ENCODE measurements at regions not wholly inside any gene's neighbourhood (a gene's known extent, or its start where the extent isn't known, plus 50 kb on each side); places are given as distances from the start of the nearest gene placed in this dataset.
"Not testable (repeated sequence)": the region's sequence is repeated elsewhere in the genome, so short reads cannot be mapped to it uniquely, and the experiment has no call there.

DNA sequence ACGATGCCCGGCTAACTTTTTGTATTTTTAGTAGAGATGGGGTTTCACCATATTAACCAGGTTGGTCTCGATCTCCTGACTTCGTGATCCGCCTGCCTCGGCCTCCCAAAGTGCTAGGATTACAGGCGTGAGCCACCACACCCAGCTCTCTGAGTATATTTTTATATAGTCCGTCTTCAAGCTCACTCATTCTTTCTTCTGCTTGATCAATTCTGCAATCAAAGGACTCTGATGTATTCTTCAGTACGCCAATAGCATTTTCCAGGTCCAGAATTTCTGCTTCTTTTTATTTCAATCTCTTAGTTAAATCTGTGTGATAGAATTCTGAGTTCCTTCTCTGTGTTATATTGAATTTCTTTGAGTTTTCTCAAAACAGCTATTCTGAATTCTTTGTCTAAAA, 281.9 kb upstream of the PMFBP1 start:
- not testable (repeated sequence) for DNase-seq

DNA sequence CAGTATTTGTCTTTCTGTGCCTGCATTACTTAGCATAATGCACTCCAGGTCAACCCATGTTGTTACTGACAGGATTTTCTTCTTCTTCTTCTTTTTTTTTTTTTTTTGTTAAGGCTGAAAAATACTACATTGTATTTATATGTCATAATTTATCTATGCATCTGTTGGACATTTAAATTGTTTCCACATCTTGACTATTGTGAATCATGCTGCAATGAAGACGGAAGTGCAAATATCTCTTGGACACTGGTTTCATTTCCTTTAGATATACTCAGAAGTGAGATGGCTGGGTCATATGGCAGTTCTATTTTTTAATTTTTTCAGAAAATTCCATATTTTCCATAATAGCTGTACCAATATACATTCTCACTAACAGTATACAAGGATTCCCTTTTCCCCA, 272.7 kb upstream of the PMFBP1 start:
- DNase-seq = no peak

DNA sequence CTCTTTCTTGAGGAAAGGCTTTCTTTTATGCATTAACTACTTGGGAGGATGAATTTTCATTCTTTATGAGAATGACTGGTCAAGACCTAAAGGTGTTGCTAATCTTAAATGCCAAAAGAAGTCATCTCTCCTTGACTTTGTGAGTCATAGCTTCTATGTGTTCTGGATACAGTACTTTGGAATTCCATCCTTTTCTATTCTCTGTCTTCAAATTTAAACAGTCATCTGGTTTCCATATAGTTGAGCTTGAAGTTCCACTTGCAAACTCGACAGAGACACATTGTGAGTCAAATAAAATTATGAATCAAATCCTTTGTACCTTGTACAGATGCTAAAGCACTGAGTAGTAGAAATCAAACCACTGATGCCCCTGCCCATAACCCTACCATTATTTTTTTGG, 271.9 kb upstream of the PMFBP1 start:
- DNase-seq = no peak

DNA sequence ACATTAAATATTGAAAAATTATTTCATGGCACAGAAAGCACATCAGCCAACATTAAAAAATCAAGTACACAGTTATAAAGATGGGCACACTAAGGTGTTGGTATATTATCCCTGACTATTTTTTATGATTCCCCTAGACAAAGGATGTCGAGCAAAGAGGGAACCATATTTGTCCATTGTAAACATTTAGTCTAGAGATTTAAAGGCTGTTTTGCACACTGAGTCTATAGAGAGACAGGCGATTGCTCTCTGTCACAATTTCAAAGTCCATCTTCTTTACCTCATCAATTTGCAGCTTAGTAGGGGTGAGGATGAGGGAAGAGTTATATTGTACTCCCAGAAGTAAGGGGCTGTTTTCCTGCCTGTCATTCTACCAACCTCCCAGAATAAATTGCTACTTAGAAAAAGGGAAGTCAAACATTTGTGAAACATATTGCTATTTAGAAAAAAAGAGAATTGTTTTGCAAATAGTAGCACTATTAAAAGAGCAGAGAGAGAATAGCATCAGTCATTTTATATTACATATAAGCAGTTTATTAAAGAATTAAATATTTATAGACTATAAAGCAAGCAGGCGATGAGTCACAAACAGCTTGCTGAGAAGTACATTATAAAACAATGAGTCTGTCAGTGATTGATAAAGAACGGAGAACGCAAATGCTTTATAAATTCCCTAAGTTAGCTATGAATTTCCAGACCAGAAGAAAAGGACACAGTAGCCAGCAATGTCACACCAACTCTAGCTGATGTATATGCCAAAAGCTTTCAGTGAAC, 270.6 kb upstream of the PMFBP1 start:
- DNase-seq = no peak

DNA sequence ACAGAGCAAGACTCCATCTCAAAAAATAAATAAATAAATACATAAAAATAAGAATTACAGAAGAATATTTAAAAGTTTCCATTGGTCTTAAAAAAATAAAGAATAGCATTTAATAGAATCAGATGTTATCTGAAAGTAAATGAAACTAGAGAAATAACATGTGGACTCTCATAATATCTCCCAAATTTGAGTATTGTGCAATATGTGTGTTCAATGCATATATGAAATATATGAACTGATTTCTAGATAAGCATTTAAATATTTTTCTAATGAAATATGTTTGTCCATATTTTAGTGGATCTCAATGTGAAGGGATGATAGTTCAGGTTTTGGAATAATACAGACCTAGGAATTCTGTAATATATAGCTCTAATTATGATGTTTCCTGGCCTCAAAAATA, 265.9 kb upstream of the PMFBP1 start:
- no peak for DNase-seq

DNA sequence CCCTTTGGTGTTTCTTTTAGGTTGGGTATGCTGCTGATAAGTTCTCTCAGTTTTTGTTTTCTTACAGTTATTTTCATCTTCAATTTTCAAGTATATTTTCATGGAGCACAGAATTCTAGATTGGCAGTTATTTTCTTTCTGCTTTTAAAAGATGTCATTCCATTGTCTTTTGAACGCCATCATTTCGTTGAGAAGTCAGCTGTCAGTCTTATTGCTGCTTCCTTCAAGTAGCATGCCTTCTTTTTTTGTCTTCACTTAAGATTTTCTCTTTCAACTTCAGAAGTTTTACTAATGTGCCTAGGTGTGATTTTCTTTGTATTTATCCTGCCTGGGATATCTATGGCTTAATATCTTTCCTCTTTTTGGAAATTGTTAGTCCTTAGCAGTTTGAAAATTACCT, 262.2 kb upstream of the PMFBP1 start:
- DNase-seq = no peak

DNA sequence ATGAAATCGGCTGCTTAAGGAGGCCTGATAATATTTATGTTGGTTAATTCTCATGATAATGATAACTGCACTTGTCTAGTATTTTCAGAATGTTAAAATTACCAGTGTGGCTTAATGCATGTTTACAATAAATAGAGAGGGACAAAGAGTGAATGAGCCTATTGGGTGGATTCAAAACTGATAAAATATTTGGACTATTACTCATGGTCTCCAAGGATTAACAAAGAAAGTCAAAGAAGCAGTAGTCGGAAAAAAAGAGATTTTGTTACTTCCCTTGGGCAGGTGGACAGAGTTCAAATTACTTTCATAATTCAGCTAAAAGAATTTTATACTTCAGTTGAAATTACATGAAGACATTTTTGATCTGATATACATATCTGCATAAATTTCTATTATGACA, 258.2 kb upstream of the PMFBP1 start:
- DNase-seq = no peak

DNA sequence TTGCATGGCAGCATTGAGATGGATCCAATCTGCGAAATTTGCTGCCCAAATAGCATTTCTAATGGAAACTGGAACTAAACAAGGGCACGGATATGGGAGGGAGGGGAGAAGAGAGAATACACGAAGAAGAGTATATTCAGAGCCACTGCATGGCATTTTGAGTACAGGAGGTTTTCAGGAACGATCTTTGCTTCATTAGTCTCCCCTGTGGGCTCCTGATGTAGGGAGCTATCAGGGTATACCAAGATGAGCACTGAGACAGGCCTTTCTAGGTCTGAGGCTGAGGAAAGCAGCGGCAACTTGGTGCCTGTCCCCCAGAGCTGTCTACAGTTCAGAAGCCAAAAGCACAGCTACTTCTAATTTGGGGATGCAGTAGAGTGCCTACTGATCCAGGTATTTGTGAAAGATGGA, 257.7 kb upstream of the PMFBP1 start:
- DNase-seq = no peak

DNA sequence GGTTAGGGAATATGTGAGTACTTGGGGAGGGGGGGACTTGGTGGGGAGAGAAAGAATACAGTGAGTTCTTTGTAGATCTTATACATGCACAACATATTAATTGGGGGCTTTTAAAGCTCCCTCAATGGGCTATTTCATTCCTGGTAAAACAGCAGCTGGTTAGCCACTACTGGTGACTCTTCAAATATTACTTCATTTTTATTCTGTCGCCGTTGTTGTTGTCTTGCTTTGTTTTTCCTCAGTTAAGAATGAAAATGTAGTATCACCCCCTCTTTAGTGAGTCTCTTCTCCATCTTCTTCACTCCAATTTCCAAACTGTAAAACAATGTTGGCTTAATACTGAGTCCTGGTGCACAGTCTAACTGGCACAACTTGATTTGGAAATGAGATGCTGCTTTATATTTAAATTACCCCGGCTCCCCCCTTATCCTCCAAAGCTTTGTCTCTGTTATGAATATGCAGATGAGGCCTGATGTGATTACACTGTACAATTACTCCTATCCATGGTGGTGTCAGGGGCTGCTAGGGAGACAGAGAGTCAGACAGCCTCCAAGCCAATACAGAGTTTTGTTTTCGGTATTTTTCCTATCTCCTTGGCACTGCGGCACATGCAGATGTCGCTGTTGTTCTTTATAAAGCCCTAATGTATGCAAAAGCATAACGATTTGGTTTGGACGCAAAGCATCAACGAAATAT, 256.9 kb upstream of the PMFBP1 start:
- DNase-seq = no peak

DNA sequence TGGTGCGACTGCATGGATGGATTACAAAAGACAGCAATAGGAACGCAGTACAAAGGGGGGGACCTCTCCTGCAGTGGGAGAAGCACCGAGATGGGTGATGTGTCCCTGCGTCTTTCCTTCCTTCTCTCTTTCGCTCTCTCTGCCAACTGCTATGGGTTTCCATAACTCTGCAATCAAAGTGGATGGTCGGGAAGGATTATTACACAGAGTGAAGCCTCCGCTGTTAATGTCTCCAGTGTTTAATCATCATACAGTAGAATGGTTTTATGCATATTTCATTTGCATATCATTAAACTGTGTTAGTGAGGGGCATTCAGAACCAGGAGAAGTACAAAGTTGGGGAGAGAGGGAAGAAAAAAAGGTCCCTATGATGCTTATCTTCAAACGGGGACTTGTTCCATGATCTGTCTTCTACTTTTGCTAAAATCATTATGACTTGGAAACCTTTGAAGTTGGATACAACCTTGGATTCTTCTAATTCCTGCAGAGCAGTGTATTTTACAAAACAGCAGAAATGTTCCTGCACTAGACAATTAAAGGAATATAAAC, 255.9 kb upstream of the PMFBP1 start:
- DNase-seq = no peak

DNA sequence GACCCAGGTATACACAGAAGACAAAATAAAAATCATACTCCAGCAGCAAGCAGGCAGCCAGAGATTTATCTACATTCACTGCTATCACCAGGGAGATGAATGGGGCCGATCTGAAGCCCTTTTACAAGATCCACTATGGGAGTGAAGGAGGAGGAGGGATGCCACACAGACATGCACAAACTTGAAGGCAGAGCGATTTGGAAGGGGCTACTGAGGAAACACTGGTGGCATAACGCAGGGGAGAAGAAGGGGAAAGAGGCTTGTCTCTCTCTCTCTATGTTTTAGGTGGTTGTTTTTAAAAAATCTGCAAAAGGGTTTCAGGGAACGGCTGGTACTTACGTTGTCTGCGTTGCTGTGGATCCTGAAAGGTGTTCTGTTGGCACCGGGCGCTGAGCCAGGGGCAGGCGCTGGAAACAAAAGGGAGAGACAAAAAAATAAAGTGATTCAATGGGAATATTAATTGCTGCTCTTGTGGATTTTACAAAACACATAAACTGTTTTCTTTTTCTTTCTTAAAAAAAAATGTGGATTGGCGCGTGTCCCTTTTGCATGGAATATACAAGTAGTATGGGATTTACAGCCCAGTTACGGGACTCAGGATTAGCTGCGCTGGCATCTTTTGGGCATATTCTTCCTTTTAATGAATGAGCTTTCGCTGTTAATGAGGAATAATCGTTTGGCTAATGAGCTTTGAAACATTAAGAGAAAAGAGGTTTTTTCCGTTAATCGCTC, 255.3 kb upstream of the PMFBP1 start:
- no peak for DNase-seq

DNA sequence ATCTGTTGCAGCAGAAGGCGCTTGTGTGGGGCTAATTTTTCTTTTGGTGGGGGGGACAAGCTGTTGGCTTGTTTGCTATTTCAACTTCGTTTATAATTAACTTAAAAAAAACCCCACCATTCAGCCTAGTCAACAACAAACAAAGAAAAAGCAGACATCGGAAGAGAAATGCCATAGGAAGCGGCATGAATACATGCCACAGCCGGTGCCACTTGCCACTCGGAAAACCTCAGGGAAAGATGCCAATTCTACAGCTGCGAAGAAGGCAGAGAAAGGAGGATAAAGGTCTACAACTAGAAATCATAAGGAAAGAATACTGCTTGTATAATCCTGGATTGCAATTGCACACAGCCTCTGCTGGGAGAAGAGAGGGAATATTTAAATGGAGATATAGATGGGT, 254.4 kb upstream of the PMFBP1 start:
- no peak for DNase-seq

DNA sequence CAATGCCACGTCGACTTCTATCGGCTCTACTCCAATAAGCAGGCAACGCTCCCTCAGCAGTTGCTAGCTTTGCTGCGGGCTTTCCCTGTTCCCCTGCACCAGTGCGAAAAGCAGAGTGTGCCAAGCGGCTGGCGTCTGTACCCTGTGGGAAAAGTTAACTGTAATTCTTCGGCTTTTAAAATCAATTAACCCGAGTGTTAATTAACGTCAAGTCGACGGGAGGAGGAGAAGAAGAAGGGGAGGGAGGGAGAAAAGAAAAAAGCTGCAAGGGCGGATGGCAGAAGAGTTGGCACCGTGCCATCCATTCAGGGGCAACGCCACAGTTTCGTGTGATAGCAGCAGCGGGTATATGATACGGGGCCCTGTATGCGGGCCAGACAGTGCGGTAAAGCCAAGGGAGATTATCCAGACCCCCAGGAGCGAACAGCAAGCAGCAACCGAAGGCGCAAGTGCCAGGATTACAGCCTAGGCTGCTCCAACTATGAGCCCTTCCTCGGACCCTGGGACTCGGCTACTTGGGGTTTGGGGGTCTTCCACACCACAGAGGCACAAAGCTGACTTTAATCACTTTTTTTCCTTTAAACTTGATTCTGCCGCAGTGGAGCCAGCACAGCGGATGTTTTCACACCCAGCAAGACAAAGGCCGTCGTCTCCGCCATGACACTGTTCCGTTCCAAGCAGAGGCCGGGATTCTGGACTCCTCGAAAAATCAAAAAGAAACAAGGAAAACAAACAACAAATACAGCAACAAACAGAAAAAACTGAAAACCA, 253.8 kb upstream of the PMFBP1 start:
- no peak for DNase-seq

DNA sequence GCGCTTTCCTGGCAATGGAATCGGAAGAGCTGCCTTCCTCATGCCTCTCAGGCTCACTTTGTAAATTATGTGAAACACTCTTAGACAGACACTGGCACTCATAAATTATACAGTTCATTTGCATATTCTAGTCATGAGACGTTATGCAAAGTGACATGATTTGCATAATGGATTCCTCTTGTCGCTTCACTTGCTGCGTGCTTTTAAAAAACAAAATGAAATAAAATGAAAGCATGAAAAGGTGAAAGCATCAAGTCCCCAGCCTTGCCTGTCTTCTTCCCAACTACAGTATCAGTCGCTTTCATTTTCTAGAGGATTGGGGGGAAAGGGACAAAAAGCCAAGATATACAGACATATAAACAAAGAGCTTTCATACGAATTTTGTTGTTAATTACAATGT, 252.8 kb upstream of the PMFBP1 start:
- DNase-seq = no peak

DNA sequence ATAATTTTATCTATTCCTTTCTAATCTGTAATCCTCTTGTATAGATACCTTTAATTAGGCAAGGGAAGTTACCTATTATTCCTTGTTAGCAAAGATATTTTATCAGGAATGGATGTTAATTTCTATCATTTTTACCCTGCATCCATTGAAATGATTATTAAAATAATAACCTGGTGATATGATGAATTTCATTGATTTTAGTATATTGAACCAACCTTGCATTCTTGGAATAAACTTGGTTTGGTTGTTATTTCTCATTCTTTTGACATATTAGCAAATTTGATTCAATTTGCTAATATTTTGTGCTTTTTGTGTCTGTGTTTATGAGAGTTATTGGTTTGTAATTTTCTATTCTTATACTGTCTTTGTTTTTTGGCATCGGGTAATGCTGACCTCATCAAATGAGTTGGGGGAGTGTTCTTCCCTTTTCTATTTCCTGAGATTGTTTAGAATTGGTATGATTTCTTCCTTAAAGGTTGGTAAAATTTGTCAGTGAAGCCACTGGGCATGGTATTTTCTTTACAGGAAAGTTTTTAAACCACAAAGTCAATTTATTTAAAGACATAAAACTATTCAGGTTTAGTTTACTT, 250.4 kb upstream of the PMFBP1 start:
- no peak for DNase-seq

DNA sequence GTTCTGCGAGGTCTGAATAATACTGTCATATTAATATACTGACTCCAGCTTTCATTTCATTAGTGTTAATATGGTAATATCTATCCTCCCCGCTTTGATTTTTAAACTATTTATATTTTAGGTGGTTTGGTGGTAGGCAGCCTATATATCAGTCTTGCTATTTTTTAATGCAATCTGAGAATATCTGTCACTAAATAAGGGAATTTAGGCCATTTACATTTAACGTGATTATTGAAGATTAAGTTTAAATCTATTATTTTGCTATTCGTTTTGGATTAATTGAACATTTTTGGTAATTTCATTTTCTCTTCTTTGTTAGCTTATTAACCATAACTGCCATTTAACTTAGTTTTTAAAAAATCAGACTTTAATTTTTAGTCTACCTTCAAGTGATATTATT, 247.7 kb upstream of the PMFBP1 start:
- DNase-seq = no peak

DNA sequence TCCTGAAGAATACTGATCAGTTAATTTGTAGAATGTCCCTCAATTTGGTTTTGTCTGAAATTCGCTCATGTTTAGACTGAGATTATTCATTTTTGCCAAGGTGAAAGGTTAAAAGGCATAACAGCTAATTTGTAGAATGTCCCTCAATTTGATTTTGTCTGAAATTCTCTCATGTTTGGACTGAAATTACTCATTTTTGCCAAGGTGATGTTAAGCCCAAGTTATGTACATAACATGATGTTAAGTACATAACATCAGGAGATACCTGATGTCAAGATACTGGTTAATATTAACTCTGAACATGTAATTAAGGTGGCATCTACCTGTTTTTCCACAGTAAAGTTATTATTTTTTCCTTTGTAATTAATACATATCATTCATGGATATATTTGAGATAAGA, 243.4 kb upstream of the PMFBP1 start:
- DNase-seq = no peak

DNA sequence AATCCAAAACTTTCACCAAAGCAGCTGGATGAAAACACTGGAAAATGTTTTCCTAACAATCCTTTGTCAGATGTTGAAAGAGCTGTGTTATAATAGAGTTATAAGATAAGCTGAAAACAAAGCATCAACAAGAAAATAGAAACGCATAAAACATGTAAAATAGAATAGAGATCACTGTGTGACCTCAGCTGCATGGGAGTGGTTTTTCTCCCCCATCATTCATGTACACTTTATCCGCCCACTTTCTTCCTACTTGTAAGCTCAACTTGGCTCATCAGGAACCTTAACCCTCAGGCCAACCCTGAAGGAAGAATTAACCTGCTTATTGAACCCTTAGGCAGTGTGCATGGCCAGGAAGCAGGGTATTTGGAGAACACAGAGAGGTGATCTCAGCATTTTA, 238.5 kb upstream of the PMFBP1 start:
- no peak for DNase-seq

DNA sequence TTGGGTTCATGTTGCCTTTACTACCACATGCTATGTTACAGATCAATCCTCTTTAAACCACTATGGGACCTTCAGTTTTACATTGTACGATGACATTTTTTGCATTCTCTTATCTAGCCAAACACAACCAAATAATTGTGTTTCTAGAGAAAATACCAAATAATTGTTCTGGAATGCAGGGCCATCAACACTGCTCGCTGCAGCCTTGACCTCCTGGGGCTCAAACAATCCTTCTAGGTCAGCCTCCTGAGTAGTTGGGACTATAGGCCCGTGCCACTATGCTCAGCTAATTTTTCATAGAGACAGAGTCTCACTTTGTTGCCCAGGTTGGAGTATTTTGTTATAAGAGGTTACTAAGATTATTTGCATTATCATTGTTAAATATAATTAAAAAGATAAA, 237.5 kb upstream of the PMFBP1 start:
- no peak for DNase-seq

DNA sequence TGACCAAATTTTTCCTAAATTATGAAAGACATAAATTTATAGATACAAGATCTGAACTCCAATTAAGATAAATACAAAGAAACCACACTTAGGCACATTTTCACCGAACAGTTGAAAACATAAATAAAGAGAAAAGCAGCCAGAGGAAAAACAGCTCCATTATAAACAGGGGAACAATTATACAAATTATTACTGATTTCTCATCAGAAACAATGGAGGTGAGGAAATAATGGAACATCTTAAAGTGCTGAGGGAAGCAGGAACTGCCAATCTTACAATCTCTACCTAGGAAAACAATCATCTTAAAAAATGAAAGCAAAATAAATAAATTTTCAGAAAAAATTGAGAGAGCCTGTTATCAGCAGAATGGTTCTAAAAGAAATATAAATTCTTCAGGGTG, 234.4 kb upstream of the PMFBP1 start:
- no peak for DNase-seq

DNA sequence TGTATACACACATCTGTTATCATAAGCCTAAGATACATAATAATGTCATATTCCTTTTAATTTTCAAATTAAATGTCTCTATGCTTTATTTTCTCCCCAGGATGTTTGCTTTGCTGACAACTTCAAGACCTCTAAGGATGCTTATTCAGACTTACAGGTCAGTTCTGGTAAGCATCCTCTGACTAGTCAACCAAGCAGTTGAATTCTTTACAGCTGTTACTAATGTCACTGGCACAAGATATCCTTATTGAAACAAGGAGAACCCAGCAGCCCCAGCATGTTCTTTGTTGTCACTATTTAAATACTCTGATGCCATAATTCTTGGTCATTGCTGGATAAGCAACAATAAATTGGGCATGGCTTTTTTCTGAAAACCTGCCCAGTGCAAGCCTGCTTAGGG, 232.3 kb upstream of the PMFBP1 start:
- no peak for DNase-seq

DNA sequence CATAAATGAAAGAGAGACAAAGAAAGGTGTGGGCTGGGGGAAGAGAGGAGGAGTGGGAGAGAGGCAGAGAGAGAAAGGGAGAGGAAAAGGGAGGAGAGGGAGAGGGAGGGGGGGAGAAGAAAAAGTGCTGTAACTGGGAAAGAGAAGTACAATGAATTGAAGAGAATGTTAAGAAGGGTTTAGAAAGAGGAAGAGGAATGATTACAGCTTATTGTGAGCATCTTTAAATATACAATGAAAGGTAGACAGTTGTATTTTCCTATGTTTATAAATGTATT, 229.1 kb upstream of the PMFBP1 start:
- no peak for DNase-seq

Measured in islet precursor cell (in vitro differentiated cells).